Vagina (tissue), 2 donors: ENCODE measurements at regions not wholly inside any gene's neighbourhood (a gene's known extent, or its start where the extent isn't known, plus 50 kb on each side); places are given as distances from the start of the nearest gene placed in this dataset.

Source experiments
- CTCF ChIP-seq, 3 experiments: fragments of 450-650 bp in 2 of 3; fragments of 200-600 bp in 1 of 3; sonication (generic) in 1 of 3; IDR thresholded peaks; one replicate each; pipeline ENCODE4 v1.5.1; 2017 to 2019; ENCODE audit warnings: antibody characterized with exemption in 3 of 3, mild to moderate bottlenecking in 2 of 3, moderate library complexity in 2 of 3
- POLR2A ChIP-seq, 2 donors: fragments of 450-650 bp; IDR thresholded peaks; one replicate each; pipeline ENCODE4 v1.6.1; 2017; ENCODE audit warnings: antibody characterized with exemption in 2 of 2, mild to moderate bottlenecking in 2 of 2, moderate library complexity in 2 of 2
- POLR2AphosphoS5 ChIP-seq, 2 donors: sonication (generic); formaldehyde crosslinking; IDR thresholded peaks; one replicate each; pipeline ENCODE4 v1.9.0; 2017; ENCODE audit warnings: antibody characterized with exemption in 2 of 2, mild to moderate bottlenecking in 2 of 2, low read depth in 1 of 2; ENCODE audit not compliant: insufficient read depth in 1 of 2

- TF ChIP-seq POLR2A (IDR thresholded peaks at IDR 0.05): no peak
- TF ChIP-seq CTCF (IDR thresholded peaks at IDR 0.05): no peak
- TF ChIP-seq POLR2AphosphoS5 (IDR thresholded peaks at IDR 0.05; ENCODE audit: insufficient read depth in 1 of 2, low read depth in 1 of 2): no peak
These were observed 637.8 kb downstream of the RAB28 start for GRCh38 chr4:12846368-12846767.
